ENCODE measurements at regions not wholly inside any gene's neighbourhood (a gene's known extent, or its start where the extent isn't known, plus 50 kb on each side); places are given as distances from the start of the nearest gene placed in this dataset.

DNA sequence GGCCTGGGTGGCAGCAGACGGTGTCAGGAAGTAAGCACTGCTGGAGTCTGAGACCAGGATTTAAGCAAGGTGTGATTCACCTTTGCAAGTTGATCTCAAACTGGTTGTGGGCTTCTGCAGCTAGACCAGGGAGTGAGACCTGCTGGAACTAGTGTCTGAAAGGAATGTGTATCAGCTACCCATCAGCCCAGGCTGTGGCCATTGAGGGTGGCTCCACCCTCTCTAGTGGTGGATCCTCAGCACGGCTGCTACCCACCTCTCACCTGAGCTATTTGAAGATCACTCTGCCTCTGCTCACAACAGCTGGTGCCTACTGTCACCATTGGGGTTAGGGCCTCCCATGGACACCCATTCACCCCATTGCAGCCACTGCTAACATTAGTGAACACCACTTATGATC lies 140.3 kb upstream of the DCBLD2 start:
- no peaks in the 10 kb centered on the region for H3K4me1 Mint-ChIP-seq (ENCODE audit: low read depth)
- intact Hi-C loops (cut with micrococcal nuclease), result no loop called here
- H3K27ac Mint-ChIP-seq, result no peak overlapping the region
- H3K9me3 Mint-ChIP-seq, result no peaks in the 10 kb centered on the region
- ChIA-PET CTCF (no interaction called here), POLR2A (no interaction called here)
- no peak for DNase-seq
- no peaks in the 10 kb centered on the region for H3K36me3 Mint-ChIP-seq
- H3K27me3 Mint-ChIP-seq, result no peaks in the 10 kb centered on the region
- no peak overlapping the region for H3K4me3 Mint-ChIP-seq

DNA sequence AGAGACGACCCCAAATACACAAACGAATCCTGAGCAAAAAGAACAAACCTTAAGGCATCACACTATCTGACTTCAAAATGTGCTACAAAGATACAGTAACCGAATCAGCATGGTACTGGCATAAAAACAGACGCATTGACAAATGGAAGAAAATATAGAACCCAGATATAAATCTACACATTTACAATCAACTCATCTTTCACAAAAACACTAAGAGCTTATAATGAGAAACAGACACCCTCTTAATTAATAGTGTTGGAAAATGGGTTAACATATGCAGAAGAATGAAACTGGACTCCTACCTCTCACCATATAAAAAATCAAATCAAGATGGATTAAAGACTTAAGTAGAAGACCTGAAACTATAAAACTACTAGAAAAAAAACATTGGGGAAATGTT lies 130.3 kb upstream of the DCBLD2 start:
- no peak overlapping the region for H3K27ac Mint-ChIP-seq
- DNase-seq, result no peak
- ChIA-PET POLR2A (no interaction called here), CTCF (no interaction called here)
- H3K9me3 Mint-ChIP-seq, result peaks cover 10% of the 10 kb centered on the region
- H3K27me3 Mint-ChIP-seq, result no peaks in the 10 kb centered on the region
- H3K36me3 Mint-ChIP-seq, result no peaks in the 10 kb centered on the region
- no peaks in the 10 kb centered on the region for H3K4me1 Mint-ChIP-seq (ENCODE audit: low read depth)
- H3K4me3 Mint-ChIP-seq, result no peak overlapping the region
- intact Hi-C loops (cut with micrococcal nuclease), result no loop called here

DNA sequence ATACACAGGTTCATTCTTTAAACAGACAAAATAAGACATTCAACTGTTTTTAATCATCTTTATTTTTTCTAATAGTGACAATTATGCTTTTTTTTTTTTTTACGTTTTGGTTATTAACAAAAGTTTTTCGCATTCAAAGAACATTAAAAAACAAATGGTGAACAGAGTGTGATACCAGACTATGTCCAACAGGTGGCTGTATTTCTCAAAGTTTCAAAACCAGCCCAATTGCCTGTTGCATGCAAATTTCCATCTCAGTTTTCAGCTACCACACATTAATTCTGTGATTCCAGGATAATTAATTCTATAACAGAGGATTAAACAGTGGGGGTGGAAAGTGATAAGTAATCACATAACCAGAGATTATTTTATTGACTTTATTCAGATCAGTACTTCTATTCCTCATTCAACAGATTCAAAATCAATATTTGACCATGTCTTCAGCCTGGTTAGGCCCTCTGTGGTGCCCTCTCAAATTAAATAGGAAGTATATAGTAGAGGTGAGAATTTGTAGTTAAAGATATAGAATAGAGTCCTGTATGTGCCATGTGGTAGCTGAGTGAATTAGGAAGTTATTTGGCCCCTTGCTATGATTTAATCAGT lies 122.2 kb upstream of the DCBLD2 start:
- no peak overlapping the region for H3K4me3 Mint-ChIP-seq
- POLR2A ChIA-PET, result no interaction called here
- H3K9me3 Mint-ChIP-seq, result peaks cover 10% of the 10 kb centered on the region
- peaks cover 4% of the 10 kb centered on the region for H3K27me3 Mint-ChIP-seq
- intact Hi-C loops (cut with micrococcal nuclease), result loop anchor here (1.0 to 2.0 kb wide), 3 partner anchors 150 to 730 kb away; no protein-coding TSS in a partner anchor
- H3K4me1 Mint-ChIP-seq (ENCODE audit: low read depth), result no peaks in the 10 kb centered on the region
- CTCF ChIA-PET, result interaction anchor here (0.6 to 1.8 kb wide), 10 partner anchors 17 to 785 kb away, joined by 3 to 13 read pairs (median 4); no protein-coding TSS in a partner anchor
- DNase-seq, result no peak
- no peaks in the 10 kb centered on the region for H3K36me3 Mint-ChIP-seq
- H3K27ac Mint-ChIP-seq, result no peak overlapping the region

DNA sequence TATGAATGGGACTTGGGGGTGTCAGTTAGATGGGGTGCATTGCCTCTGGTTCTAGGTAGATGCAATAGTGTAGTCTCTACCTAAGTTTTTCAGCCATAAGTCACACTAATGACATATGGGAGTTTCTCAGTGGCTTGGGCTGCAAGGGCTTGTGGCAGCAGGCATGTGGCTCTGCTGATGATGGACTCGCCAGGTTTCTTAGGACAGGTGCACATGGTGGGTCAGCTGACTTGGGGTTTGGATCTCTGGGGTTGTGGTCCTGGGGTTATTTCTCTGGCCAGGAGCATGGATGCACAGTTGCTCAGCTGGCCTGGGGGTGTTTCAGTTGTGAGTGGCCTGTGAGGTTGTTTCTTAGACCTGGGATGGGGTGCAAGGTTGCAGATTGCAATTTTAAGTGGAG lies 120.0 kb upstream of the DCBLD2 start:
- intact Hi-C loops (cut with micrococcal nuclease), result no loop called here
- Mint-ChIP-seq H3K9me3 (no peaks in the 10 kb centered on the region), H3K4me1 (ENCODE audit: low read depth) (no peaks in the 10 kb centered on the region), H3K27ac (no peak overlapping the region), H3K4me3 (no peak overlapping the region), H3K27me3 (peaks cover 4% of the 10 kb centered on the region), H3K36me3 (no peaks in the 10 kb centered on the region)
- CTCF ChIA-PET, result interaction anchor here (1.3 kb wide), 1 partner anchor 152 kb away, joined by 5 read pairs; no protein-coding TSS in a partner anchor
- DNase-seq, result no peak
- POLR2A ChIA-PET, result no interaction called here

DNA sequence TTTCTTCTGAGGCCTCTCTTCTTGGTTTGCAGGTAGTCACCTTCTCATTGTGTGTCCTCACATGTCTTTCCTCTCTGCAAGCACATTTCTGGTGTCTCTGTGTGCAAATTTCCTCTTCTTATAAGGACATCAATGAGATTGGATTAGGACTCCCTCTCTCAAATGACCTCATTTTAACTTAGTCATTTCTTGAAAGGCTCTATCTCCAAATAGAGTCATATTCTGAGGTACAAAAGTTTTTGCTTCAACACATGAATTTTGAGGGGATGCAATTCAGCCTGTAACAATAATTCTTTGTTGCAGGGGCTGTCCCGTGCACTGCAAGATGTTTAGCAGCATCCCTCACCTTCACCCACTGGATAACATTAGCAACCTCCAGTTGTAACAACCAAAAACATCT lies 115.0 kb upstream of the DCBLD2 start:
- DNase-seq, result no peak
- Mint-ChIP-seq H3K9me3 (no peaks in the 10 kb centered on the region), H3K36me3 (no peaks in the 10 kb centered on the region), H3K4me1 (ENCODE audit: low read depth) (no peaks in the 10 kb centered on the region), H3K27ac (no peak overlapping the region), H3K27me3 (no peaks in the 10 kb centered on the region), H3K4me3 (no peak overlapping the region)
- intact Hi-C loops (cut with micrococcal nuclease), result no loop called here
- POLR2A ChIA-PET, result no interaction called here
- CTCF ChIA-PET, result no interaction called here

DNA sequence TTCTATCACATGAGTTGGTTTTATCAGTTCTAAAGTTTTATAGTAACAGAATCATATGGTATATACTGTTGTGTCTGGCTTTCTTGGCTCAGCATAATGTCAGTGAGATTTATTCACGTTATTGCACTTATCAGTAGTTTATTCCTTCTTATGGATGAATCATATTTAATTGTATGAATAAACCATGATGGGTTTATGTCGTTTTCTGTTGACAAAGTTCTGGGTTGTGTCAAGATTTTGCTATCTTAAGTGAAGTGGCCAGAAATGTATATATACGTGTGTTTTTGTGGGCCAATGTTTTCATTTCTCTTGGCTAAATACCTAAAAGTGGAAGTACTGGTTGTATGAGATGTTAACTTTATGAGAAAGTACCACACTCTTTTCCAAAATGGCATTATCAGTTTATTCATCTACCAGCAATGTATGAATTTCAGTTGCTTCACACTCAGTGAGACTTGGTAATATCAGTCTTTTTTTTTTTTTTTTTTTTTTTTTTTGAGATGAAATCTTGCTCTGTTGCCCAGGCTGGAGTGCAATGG lies 112.4 kb upstream of the DCBLD2 start:
- POLR2A ChIA-PET, result no interaction called here
- no peaks in the 10 kb centered on the region for H3K36me3 Mint-ChIP-seq
- no peaks in the 10 kb centered on the region for H3K4me1 Mint-ChIP-seq (ENCODE audit: low read depth)
- H3K4me3 Mint-ChIP-seq, result no peak overlapping the region
- intact Hi-C loops (cut with micrococcal nuclease), result no loop called here
- H3K27ac Mint-ChIP-seq, result no peak overlapping the region
- CTCF ChIA-PET, result no interaction called here
- H3K27me3 Mint-ChIP-seq, result no peaks in the 10 kb centered on the region
- H3K9me3 Mint-ChIP-seq, result no peaks in the 10 kb centered on the region
- DNase-seq, result no peak

DNA sequence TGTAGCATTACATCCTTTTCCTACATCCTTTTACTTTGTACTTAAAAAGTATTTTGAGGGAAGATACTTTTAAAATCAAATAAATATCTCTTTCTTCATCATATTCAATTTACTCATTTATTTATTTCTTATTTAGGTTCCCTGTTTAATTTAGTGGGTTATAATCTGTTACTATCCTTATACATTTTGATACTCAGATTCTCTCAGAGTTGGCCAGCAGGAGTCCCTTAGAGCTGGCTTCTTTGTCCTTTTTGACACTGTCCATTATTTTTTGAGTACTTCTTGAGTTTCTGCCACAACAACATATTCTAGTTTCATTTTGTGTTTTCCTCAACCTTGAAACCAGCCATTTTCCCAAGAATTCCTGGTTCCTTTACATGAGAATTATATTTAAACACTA lies 111.6 kb upstream of the DCBLD2 start:
- no peaks in the 10 kb centered on the region for H3K36me3 Mint-ChIP-seq
- no peak overlapping the region for H3K27ac Mint-ChIP-seq
- intact Hi-C loops (cut with micrococcal nuclease), result no loop called here
- POLR2A ChIA-PET, result no interaction called here
- H3K27me3 Mint-ChIP-seq, result no peaks in the 10 kb centered on the region
- no peak overlapping the region for H3K4me3 Mint-ChIP-seq
- H3K4me1 Mint-ChIP-seq (ENCODE audit: low read depth), result no peaks in the 10 kb centered on the region
- no peak for DNase-seq
- CTCF ChIA-PET, result no interaction called here
- H3K9me3 Mint-ChIP-seq, result no peaks in the 10 kb centered on the region

DNA sequence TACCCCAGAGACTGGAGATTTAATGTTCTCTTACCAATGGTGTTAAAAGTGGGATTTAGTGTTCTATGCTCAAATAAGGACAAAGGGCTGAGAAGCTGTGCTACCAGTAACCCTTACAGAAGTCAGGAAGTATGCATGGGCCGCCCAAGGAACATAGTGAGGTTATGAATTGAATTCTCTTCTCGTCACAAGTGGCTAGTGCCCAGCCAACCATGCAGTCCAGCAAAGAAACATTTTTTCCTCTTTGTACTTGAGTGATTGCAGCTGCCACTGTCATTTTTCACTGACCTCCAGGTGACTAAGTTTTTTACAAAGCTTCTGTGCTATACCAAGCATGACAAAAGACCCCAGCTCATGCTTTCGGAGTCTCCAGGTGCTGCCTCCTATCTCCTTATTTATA lies 110.6 kb upstream of the DCBLD2 start:
- no peaks in the 10 kb centered on the region for H3K4me1 Mint-ChIP-seq (ENCODE audit: low read depth)
- ChIA-PET CTCF (interaction anchor here (0.6 kb wide), 1 partner anchor 161 kb away, joined by 3 read pairs; no protein-coding TSS in a partner anchor), POLR2A (no interaction called here)
- H3K36me3 Mint-ChIP-seq, result no peaks in the 10 kb centered on the region
- no peak overlapping the region for H3K4me3 Mint-ChIP-seq
- H3K9me3 Mint-ChIP-seq, result no peaks in the 10 kb centered on the region
- H3K27me3 Mint-ChIP-seq, result peaks cover 2% of the 10 kb centered on the region
- DNase-seq, result no peak
- no peak overlapping the region for H3K27ac Mint-ChIP-seq
- intact Hi-C loops (cut with micrococcal nuclease), result no loop called here

DNA sequence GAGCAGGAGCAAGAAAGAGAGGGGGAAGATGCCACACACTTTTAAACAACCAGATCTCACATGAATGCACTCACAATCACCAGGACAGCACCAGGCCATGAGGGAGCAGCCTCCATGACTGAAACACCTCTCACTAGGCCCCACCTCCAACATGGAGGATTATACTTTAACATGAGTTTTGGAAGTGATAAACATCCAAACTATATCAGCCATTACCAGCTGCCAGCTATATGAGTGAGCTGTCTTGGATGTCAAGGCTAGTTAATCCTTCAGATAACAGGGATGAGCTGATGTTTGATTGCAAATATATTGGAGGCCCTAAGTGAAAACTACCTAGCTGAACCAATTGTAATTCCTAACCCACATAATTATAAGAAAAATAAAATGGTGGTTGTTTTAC lies 108.4 kb upstream of the DCBLD2 start:
- POLR2A ChIA-PET, result no interaction called here
- Mint-ChIP-seq H3K36me3 (no peaks in the 10 kb centered on the region), H3K27ac (no peak overlapping the region), H3K9me3 (no peaks in the 10 kb centered on the region), H3K4me1 (ENCODE audit: low read depth) (no peaks in the 10 kb centered on the region), H3K27me3 (peaks cover 2% of the 10 kb centered on the region), H3K4me3 (no peak overlapping the region)
- CTCF ChIA-PET, result no interaction called here
- intact Hi-C loops (cut with micrococcal nuclease), result no loop called here
- no peak for DNase-seq

DNA sequence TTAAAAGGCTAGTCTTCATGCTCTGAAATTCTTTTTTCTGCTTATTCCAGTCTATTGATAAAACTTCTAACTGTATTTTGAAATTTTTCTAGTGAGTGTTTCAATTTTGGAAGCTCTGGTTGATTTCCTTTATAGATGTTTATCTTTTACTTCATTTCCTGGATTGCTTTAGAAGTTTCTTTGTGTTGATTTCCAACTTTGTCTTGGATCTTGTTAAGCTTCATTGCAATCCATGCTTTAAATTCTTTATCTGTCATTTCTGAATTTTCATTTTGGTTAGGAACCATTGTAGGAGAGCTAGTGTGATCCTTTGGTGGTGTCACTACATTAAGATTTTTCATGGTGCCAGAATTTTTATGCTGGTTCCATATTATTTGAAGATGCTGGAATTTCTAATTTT lies 105.2 kb upstream of the DCBLD2 start:
- ChIA-PET POLR2A (no interaction called here), CTCF (interaction anchor here (1.0 kb wide), 1 partner anchor 17 kb away, joined by 3 read pairs; no protein-coding TSS in a partner anchor)
- DNase-seq, result no peak
- H3K4me3 Mint-ChIP-seq, result no peak overlapping the region
- intact Hi-C loops (cut with micrococcal nuclease), result no loop called here
- H3K27ac Mint-ChIP-seq, result no peak overlapping the region
- no peaks in the 10 kb centered on the region for H3K9me3 Mint-ChIP-seq
- H3K27me3 Mint-ChIP-seq, result peaks cover 4% of the 10 kb centered on the region
- no peaks in the 10 kb centered on the region for H3K4me1 Mint-ChIP-seq (ENCODE audit: low read depth)
- no peaks in the 10 kb centered on the region for H3K36me3 Mint-ChIP-seq

DNA sequence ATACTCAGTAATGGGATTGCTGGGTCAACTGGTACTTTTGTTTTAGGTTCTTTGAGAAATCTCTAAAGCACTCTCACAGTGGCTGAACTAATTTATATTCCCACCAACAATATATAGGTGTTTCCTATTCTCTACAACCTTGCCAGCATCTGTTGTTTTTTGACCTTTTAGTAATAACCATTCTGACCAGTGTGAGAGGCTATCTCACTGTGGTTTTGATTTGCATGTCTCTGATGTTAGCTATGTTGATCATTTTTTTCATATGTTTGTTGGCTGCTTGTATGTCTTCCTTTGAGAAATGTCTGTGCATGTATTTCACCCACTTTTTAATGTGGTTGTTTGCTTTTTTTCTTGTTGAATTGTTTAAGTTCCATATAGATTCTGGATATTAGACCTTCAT lies 98.2 kb upstream of the DCBLD2 start:
- intact Hi-C loops (cut with micrococcal nuclease), result no loop called here

DNA sequence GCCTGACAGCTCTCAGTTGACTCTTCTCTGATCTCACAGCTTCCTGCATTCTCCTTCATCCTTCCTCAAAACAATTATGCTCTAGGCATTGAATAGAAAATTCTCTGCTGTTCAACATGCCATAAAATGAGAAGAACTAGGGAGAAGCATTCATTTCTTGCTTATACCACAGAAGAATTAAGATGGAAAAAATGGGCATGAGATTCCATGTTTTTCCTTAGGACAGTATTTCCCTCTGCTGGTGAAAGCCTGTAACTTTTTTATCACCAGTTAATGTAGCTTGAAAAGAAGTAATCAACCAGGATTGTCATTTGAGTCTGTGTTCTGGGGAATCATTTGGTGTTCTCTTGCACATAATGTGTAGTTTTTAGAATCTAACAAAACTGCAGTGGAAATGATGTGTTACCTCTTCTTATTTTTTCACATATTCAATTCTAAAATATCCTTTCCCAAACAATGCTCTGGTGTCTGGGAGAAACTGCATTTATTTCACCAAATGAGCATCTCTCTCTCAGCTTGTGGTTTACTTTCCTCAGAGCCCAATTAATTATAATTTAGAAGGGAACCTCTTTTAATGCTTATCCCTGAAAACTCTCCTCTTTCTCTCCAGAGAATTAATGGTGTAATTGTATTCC lies 92.8 kb upstream of the DCBLD2 start:
- Mint-ChIP-seq H3K27me3 (no peaks in the 10 kb centered on the region), H3K9me3 (no peaks in the 10 kb centered on the region), H3K4me1 (ENCODE audit: low read depth) (no peaks in the 10 kb centered on the region), H3K36me3 (no peaks in the 10 kb centered on the region), H3K27ac (no peak overlapping the region), H3K4me3 (no peak overlapping the region)
- ChIA-PET POLR2A (no interaction called here), CTCF (interaction anchor here (0.8 to 3.8 kb wide), 5 partner anchors 35 to 396 kb away, joined by 3 to 33 read pairs (median 4); no protein-coding TSS in a partner anchor)
- intact Hi-C loops (cut with micrococcal nuclease), result loop anchor here (1.0 kb wide), 1 partner anchor 177 kb away; no protein-coding TSS in a partner anchor
- no peak for DNase-seq

More for the DNA sequence above, 98.2 kb upstream of the DCBLD2 start:
- CTCF ChIA-PET, result no interaction called here
- H3K9me3 Mint-ChIP-seq, result no peaks in the 10 kb centered on the region
- POLR2A ChIA-PET, result no interaction called here
- no peaks in the 10 kb centered on the region for H3K36me3 Mint-ChIP-seq
- no peaks in the 10 kb centered on the region for H3K4me1 Mint-ChIP-seq (ENCODE audit: low read depth)
- no peak overlapping the region for H3K4me3 Mint-ChIP-seq
- H3K27me3 Mint-ChIP-seq, result peaks cover 2% of the 10 kb centered on the region
- no peak overlapping the region for H3K27ac Mint-ChIP-seq
- no peak for DNase-seq

DNA sequence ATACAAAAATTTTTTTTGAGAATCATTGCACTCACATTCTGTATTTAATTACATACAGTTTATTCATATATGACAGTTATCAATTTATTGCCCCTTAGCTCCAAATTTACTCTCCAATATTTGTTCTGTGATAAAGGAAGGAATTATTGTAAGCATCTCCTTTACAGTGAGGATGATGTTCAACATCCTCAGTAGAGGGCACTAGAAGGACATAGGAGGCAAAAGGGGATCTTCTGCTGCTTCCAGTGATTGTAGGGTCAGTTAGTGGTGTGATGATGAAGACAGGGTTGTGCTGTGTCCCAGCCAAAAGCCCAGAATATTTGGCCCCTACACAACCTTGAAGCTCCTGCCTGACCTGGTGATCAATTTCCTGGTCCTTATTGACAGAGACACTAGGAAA lies 89.9 kb upstream of the DCBLD2 start:
- DNase-seq, result no peak
- Mint-ChIP-seq H3K9me3 (no peaks in the 10 kb centered on the region), H3K4me1 (ENCODE audit: low read depth) (no peaks in the 10 kb centered on the region), H3K27ac (no peak overlapping the region), H3K4me3 (no peak overlapping the region), H3K36me3 (no peaks in the 10 kb centered on the region), H3K27me3 (no peaks in the 10 kb centered on the region)
- ChIA-PET POLR2A (no interaction called here), CTCF (no interaction called here)
- intact Hi-C loops (cut with micrococcal nuclease), result no loop called here

Data from activated CD4-positive, alpha-beta memory T cell treated with anti-CD3 and anti-CD28 coated beads for 36 hours (primary cell).